IMR-90 (cell line): ENCODE measurements at regions not wholly inside any gene's neighbourhood (a gene's known extent, or its start where the extent isn't known, plus 50 kb on each side); places are given as distances from the start of the nearest gene placed in this dataset.

ENCODE experiments used
- ATAC-seq: fragments of 200-7000 bp; cut with Tn5 transposase; 2 replicates; pipeline ENCODE4 v1.9.1; 2020; ENCODE audit warnings: low read depth, mild to moderate bottlenecking, moderate library complexity
- BruUV-seq: library from RNA; stranded (reverse); fragments of 400-500 nt; replicated peaks from 2 replicates; lab custom pipeline; 2021; lab: Mats Ljungman, UMichigan
- CTCF ChIA-PET: fragments of 300-600 bp; formaldehyde crosslinking; extraction: SDS; loops from one replicate; lab custom pipeline; 2021; ENCODE audit warnings: antibody characterized with exemption; lab: Yijun Ruan, JAX
- POLR2A ChIA-PET: fragments of 300-600 bp; sonication (Branson Sonifier 250); formaldehyde crosslinking; loops from one replicate; lab custom pipeline; 2022; ENCODE audit warnings: antibody characterized with exemption; ENCODE audit not compliant: unreplicated experiment; lab: Charles Lee
- DNase-seq: peaks from one replicate; pipeline ENCODE4 v3.0.0; 2013
- H2AFZ ChIP-seq: replicated peaks from 2 replicates; pipeline ENCODE3; 2013; ENCODE audit warnings: low read length, mild to moderate bottlenecking; ENCODE audit not compliant: poor library complexity
- H2AK5ac ChIP-seq: 2 replicates; pipeline ENCODE4 v1.6.1; 2013; ENCODE audit warnings: low read depth, low read length, inconsistent platforms
- H2AK9ac ChIP-seq: replicated peaks from 2 replicates; pipeline ENCODE3; 2013; ENCODE audit warnings: mild to moderate bottlenecking, low read depth, low read length, moderate library complexity; ENCODE audit not compliant: poor library complexity
- H2BK120ac ChIP-seq: 2 replicates; pipeline ENCODE4 v1.6.1; 2013; ENCODE audit warnings: low read depth, low read length, inconsistent platforms
- H2BK15ac ChIP-seq: 3 replicates; pipeline ENCODE4 v1.6.1; 2013; ENCODE audit warnings: low read depth, low read length, inconsistent platforms
- H2BK20ac ChIP-seq: 2 replicates; pipeline ENCODE4 v1.6.1; 2013; ENCODE audit warnings: low read depth, mild to moderate bottlenecking, inconsistent platforms, low read length, moderate library complexity
- H2BK5ac ChIP-seq: 2 replicates; pipeline ENCODE4 v1.6.1; 2013; ENCODE audit warnings: mild to moderate bottlenecking, low read depth, low read length, inconsistent platforms; ENCODE audit not compliant: poor library complexity, severe bottlenecking
- H3K14ac ChIP-seq: replicated peaks from 2 replicates; pipeline ENCODE4 v1.6.1; 2013; ENCODE audit warnings: low read depth, low read length, inconsistent platforms
- H3K18ac ChIP-seq: 2 replicates; pipeline ENCODE4 v1.6.1; 2013; ENCODE audit warnings: low read depth, low read length, control low read depth
- H3K23ac ChIP-seq: 2 replicates; pipeline ENCODE4 v1.6.1; 2013; ENCODE audit warnings: low read depth, low read length, inconsistent platforms
- H3K27ac ChIP-seq: 2 replicates; pipeline ENCODE4 v1.5.1; 2013; ENCODE audit warnings: mild to moderate bottlenecking, control low read depth, low read length; ENCODE audit not compliant: insufficient read depth
- H3K27me3 ChIP-seq: 2 replicates; pipeline ENCODE4 v1.6.1; 2013; ENCODE audit warnings: low read length; ENCODE audit not compliant: control insufficient read depth, insufficient read depth
- H3K36me3 ChIP-seq: 2 replicates; pipeline ENCODE4 v1.6.1; 2013; ENCODE audit warnings: low read length, mixed read lengths; ENCODE audit not compliant: control insufficient read depth, insufficient read depth
- H3K4ac ChIP-seq: 2 replicates; pipeline ENCODE4 v1.6.1; 2013; ENCODE audit warnings: low read depth, low read length, inconsistent platforms
- H3K4me1 ChIP-seq: 2 replicates; pipeline ENCODE4 v1.6.1; 2013; ENCODE audit warnings: low read length, mixed read lengths; ENCODE audit not compliant: control insufficient read depth, insufficient read depth
- H3K4me2 ChIP-seq: 2 replicates; pipeline ENCODE4 v1.6.1; 2013; ENCODE audit warnings: low read depth, mild to moderate bottlenecking, control low read depth, low read length, moderate library complexity
- H3K4me3 ChIP-seq: 2 replicates; pipeline ENCODE4 v1.5.1; 2013; ENCODE audit warnings: low read depth, mild to moderate bottlenecking, control low read depth, low read length, moderate library complexity; ENCODE audit not compliant: insufficient read depth
- H3K56ac ChIP-seq: 2 replicates; pipeline ENCODE4 v1.6.1; 2013; ENCODE audit warnings: low read length, inconsistent platforms; ENCODE audit not compliant: insufficient read depth; ENCODE audit errors: extremely low read depth
- H3K79me1 ChIP-seq, 2 experiments: 2 replicates each; pipeline ENCODE4 v1.6.1; 2013; ENCODE audit warnings: low read length in 2 of 2, inconsistent platforms in 1 of 2, low read depth in 1 of 2
- H3K9ac ChIP-seq: 2 replicates; pipeline ENCODE4 v1.6.1; 2013; ENCODE audit warnings: low read depth, low read length, control low read depth
- H3K9me1 ChIP-seq: 2 replicates; pipeline ENCODE4 v1.6.1; 2013; ENCODE audit warnings: low read length, inconsistent platforms; ENCODE audit not compliant: insufficient read depth
- H3K9me3 ChIP-seq: 2 replicates; pipeline ENCODE4 v1.6.1; 2013; ENCODE audit warnings: low read length; ENCODE audit not compliant: control insufficient read depth, insufficient read depth
- H4K20me1 ChIP-seq: 2 replicates; pipeline ENCODE4 v1.6.1; 2013; ENCODE audit warnings: low read length, inconsistent platforms; ENCODE audit not compliant: insufficient read depth
- H4K5ac ChIP-seq: 2 replicates; pipeline ENCODE4 v1.6.1; 2013; ENCODE audit warnings: mild to moderate bottlenecking, low read depth, low read length, control low read depth
- H4K8ac ChIP-seq, 2 experiments: 2 replicates each; pipeline ENCODE4 v1.6.1; 2013; ENCODE audit warnings: low read depth in 2 of 2, low read length in 2 of 2, control low read depth in 1 of 2, inconsistent platforms in 1 of 2
- H4K91ac ChIP-seq: 2 replicates; pipeline ENCODE4 v1.6.1; 2013; ENCODE audit warnings: low read depth, low read length, inconsistent platforms; ENCODE audit not compliant: insufficient read depth
- BHLHE40 ChIP-seq: fragments of 150-350 bp; IDR thresholded peaks from 2 replicates; pipeline ENCODE4 v1.6.1; 2016; ENCODE audit warnings: mild to moderate bottlenecking, low read depth, low read length
- CEBPB ChIP-seq: IDR thresholded peaks from 2 replicates; pipeline ENCODE4 v1.6.1; 2012; ENCODE audit warnings: low read depth, low read length, improper control_type of control experiment
- CHD1 ChIP-seq: IDR thresholded peaks from 2 replicates; pipeline ENCODE4 v1.6.1; 2012; ENCODE audit warnings: low read depth, low read length, improper control_type of control experiment
- CTCF ChIP-seq: conservative IDR thresholded peaks from 2 replicates; pipeline ENCODE4 v1.5.1; 2012; ENCODE audit warnings: mild to moderate bottlenecking, low read depth, low read length, improper control_type of control experiment
- ELK1 ChIP-seq: fragments of 150-350 bp; IDR thresholded peaks from 2 replicates; pipeline ENCODE4 v1.6.1; 2016; ENCODE audit warnings: low read depth, mild to moderate bottlenecking, low read length, moderate library complexity, borderline replicate concordance
- FOS ChIP-seq: fragments of 150-350 bp; IDR thresholded peaks from 2 replicates; pipeline ENCODE4 v1.6.1; 2016; ENCODE audit warnings: low read depth, low read length
- MAFK ChIP-seq: IDR thresholded peaks from 2 replicates; pipeline ENCODE4 v1.6.1; 2012; ENCODE audit warnings: low read depth, low read length, improper control_type of control experiment
- MAZ ChIP-seq: IDR thresholded peaks from 2 replicates; pipeline ENCODE4 v1.6.1; 2012; ENCODE audit warnings: low read depth, mild to moderate bottlenecking, low read length, improper control_type of control experiment, moderate library complexity, borderline replicate concordance
- MXI1 ChIP-seq: IDR thresholded peaks from 2 replicates; pipeline ENCODE4 v1.6.1; 2012; ENCODE audit warnings: low read depth, mild to moderate bottlenecking, low read length, moderate library complexity, borderline replicate concordance
- NFE2L2 ChIP-seq: fragments of 150-350 bp; IDR thresholded peaks from 2 replicates; pipeline ENCODE4 v1.6.1; 2016; ENCODE audit warnings: low read depth, mild to moderate bottlenecking, low read length
- RAD21 ChIP-seq: IDR thresholded peaks from 2 replicates; pipeline ENCODE4 v1.6.1; 2012; ENCODE audit warnings: low read length, improper control_type of control experiment
- RCOR1 ChIP-seq: IDR thresholded peaks from 2 replicates; pipeline ENCODE4 v1.6.1; 2012; ENCODE audit warnings: mild to moderate bottlenecking, low read length, improper control_type of control experiment; ENCODE audit not compliant: insufficient replicate concordance
- RFX5 ChIP-seq: IDR thresholded peaks from 2 replicates; pipeline ENCODE4 v1.8.0; 2012; ENCODE audit warnings: low read depth, mild to moderate bottlenecking, low read length, moderate library complexity
- SMC3 ChIP-seq: fragments of 150-350 bp; IDR thresholded peaks from 2 replicates; pipeline ENCODE4 v1.6.1; 2016; ENCODE audit warnings: low read depth, mild to moderate bottlenecking, antibody characterized with exemption, low read length, moderate library complexity
- USF2 ChIP-seq: fragments of 150-350 bp; IDR thresholded peaks from 2 replicates; pipeline ENCODE4 v1.6.1; 2017; ENCODE audit warnings: mild to moderate bottlenecking, antibody characterized with exemption, low read length, low read depth
- WGBS, 2 experiments: methylation state at CpG; one replicate each; pipeline versions ENCODE4 v1.1.5 to v1.1.7; 2013; ENCODE audit warnings: missing lambda C conversion rate in 2 of 2; ENCODE audit not compliant: insufficient read length in 1 of 2; ENCODE audit errors: extremely low coverage in 2 of 2; 5-methylcytosine and 5-hydroxymethylcytosine counted together
- dilution Hi-C: fragments of 300-500 bp; cut with HindIII; formaldehyde crosslinking; loops from one replicate; pipeline ENCODE4 v1.14.3; 2018; ENCODE audit warnings: low sequenced_read_pairs; ENCODE audit not compliant: unreplicated experiment
- in situ Hi-C: fragments of 300-500 bp; cut with MboI; formaldehyde crosslinking; loops from 3 replicates; pipeline ENCODE4 v1.14.3; 2019; ENCODE audit warnings: low sequenced_read_pairs, inconsistent platforms, mixed read lengths
- intact Hi-C: fragments of 100-400 bp; cut with micrococcal nuclease; formaldehyde crosslinking; loops from 2 replicates; pipeline ENCODE4 v1.10.0; 2022

- H3K27me3 ChIP-seq = no peaks in the 10 kb centered on the region
- no peak overlapping the region for H2BK20ac ChIP-seq
- no peaks in the 10 kb centered on the region for H4K20me1 ChIP-seq
- no peak overlapping the region for H3K23ac ChIP-seq
- H3K27ac ChIP-seq = no peak overlapping the region
- H3K18ac ChIP-seq = no peak overlapping the region
- no TSS peak for BruUV-seq
- DNase-seq (no peak), ATAC-seq (no peak)
- dilution Hi-C loops = no loop called here
- no peak overlapping the region for H2BK5ac ChIP-seq
- H2AK9ac ChIP-seq = no peak overlapping the region
- no peak overlapping the region for H3K56ac ChIP-seq
- POLR2A ChIA-PET = no interaction called here
- no peak overlapping the region for H3K4ac ChIP-seq
- no peak overlapping the region for H4K91ac ChIP-seq
- no peak overlapping the region for H2BK120ac ChIP-seq
- no peaks in the 10 kb centered on the region; the same call in 1 of the 2 replicates for H3K9me1 ChIP-seq
- no peaks in the 10 kb centered on the region for H3K79me1 ChIP-seq
- in situ Hi-C loops = no loop called here
- H2BK15ac ChIP-seq = no peak overlapping the region
- CTCF ChIA-PET = no interaction called here
- no CpG with 5 or more reads among the region's 6 CpGs for WGBS, 2 experiments
- no peak overlapping the region for H3K4me3 ChIP-seq
- H3K9me3 ChIP-seq = no peaks in the 10 kb centered on the region
- no peak overlapping the region for H3K14ac ChIP-seq
- H3K4me1 ChIP-seq = 0 out of 2 replicates have a peak, but pooled peaks cover 3% of the 10 kb centered on the region
- H2AFZ ChIP-seq = no peak overlapping the region
- no peak overlapping the region for H4K8ac ChIP-seq
- TF ChIP-seq CHD1 (no peak), NFE2L2 (no peak), RAD21 (no peak), RFX5 (no peak), RCOR1 (no peak), MAZ (no peak), SMC3 (no peak), FOS (no peak), USF2 (no peak), ELK1 (no peak), BHLHE40 (no peak), CTCF (no peak), MXI1 (no peak), CEBPB (no peak), MAFK (no peak)
- intact Hi-C loops = no loop called here
- no peaks in the 10 kb centered on the region for H3K36me3 ChIP-seq
- no peak overlapping the region for H3K9ac ChIP-seq
- H3K4me2 ChIP-seq = no peak overlapping the region
- H2AK5ac ChIP-seq = no peak overlapping the region
- H4K5ac ChIP-seq = no peak overlapping the region
Observed at GRCh38 chr4:31097999-31098398, 377.8 kb downstream of the PCDH7 start.
